ENCODE measurements at regions not wholly inside any gene's neighbourhood (a gene's known extent, or its start where the extent isn't known, plus 50 kb on each side); places are given as distances from the start of the nearest gene placed in this dataset.

- DNase-seq = no peak
Measured at GRCh38 chr10:118500477-118501104, 94.9 kb downstream of the PRLHR start.

GRCh38 chr10:118499186-118499585, 96.3 kb downstream of the PRLHR start:
- DNase-seq = no peak

- DNase-seq = no peak
Measured at GRCh38 chr10:118498623-118499022, 96.8 kb downstream of the PRLHR start.

GRCh38 chr10:118497227-118497626, 98.2 kb downstream of the PRLHR start:
- DNase-seq = no peak

- no peak for DNase-seq
Measured at GRCh38 chr10:118496525-118496924, 98.9 kb downstream of the PRLHR start.

DNA sequence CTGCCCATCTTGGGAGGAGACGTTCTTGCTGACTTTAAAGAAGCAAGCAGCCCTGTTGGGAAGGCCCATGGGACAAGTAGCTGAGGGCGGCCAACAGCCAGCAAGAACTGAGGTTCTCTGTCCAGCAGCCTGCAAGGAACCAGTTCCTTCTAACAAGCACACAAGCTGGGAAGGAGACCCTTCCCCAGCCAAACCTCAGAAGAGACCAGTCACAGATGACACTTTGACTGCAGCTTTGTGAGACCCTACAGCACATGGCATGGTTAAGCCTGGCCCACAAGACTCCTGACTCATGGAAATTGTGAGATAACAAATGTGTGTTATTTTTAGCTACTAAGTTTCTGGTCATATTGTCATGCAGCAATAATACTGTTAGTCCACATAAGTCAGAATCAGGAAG, 99.9 kb downstream of the PRLHR start:
- no peak for DNase-seq

GRCh38 chr10:118491055-118491454, 104.4 kb downstream of the PRLHR start:
- DNase-seq = no peak

- DNase-seq = no peak
Measured at GRCh38 chr10:118488710-118489497, 106.5 kb downstream of the PRLHR start.

- DNase-seq = no peak
Measured at GRCh38 chr10:118485641-118486040, 109.8 kb downstream of the PRLHR start.

DNA sequence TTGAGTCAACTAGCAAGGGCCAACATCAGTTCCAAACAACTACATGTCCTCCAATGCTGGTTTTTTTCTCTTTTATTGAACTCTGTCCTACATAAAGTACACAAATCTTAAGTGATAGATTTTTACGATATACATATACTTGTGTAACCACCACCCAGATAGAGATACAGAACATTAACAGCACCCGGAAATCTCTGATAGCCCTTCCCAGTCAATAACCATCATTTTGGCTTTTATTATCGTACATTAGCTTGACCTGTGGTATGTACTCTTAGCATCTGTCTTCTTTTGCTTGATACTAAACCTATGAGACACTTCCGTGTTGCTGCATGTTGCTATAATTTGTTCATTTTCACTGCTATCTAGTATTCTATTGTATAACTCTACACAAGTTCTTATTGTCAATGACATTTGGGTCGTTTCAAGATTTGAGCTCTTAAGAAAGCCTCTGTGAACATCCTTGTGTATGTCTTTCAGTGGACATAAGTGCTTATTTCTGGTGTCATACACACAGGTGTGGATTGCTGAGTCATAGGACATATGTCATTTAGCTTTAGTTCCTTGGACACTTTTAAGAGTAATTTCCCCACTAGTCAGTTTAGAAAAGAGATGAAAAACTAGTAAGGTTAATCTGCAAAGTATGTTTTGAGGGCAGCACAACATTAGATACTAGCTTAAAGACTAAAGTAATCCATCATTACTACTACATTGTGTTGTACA, 111.1 kb downstream of the PRLHR start:
- no peak for DNase-seq

- no peak for DNase-seq
Measured at GRCh38 chr10:118483496-118483895, 112.0 kb downstream of the PRLHR start.

- DNase-seq = no peak
Measured at GRCh38 chr10:118482393-118483331, 112.8 kb downstream of the PRLHR start.

- no peak for DNase-seq
Measured at GRCh38 chr10:118481871-118482270, 113.6 kb downstream of the PRLHR start.

GRCh38 chr10:118475214-118475613, 120.2 kb downstream of the PRLHR start:
- DNase-seq = no peak

DNA sequence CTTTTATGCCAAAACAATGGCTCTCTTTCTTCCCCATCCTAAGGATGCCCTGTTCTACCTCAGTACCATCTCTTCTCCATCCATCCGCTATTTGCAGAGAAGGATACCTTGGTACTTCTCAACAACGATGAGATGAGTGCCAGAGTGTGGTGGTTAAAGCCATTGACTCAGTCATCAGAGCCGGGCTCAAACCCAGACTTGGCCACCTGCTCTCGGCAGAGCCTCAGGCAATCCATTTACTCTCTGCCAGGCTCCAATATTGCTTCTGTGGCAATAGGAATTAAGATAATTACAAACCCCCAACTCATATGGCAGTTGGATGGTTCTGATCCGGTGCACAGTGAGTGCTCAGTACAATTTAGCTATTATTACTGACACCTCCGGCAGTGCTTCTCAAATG, 121.3 kb downstream of the PRLHR start:
- no peak for DNase-seq

DNA sequence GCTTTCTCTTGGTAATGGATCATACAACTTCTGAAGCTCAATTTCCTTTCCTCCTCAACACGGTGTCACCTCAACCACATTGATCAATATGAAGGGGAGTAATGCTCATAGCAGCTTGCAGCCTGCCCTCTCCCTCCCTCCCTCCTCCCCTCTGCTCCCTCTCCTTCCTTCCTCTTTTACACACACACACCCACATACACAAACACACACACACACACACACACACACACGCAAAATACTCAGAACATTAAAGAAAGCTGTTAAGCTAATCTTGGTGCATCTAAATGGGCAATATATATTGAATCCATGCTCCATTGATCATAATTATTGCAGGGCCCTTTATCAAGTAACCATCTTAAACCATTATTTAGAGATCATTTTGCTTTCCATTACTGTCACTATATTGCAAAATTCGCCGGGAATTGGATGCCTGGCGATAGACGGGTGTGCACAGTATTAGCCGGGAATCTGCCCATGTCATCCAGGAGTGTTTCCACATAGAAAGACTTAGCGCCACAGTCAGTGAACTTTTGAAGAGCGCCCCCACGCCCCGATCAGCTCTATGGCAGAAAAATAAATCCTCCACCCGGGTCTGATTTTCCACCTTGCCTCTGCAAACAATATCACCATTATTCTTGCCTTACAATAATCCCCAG, 122.0 kb downstream of the PRLHR start:
- DNase-seq = no peak

- no peak for DNase-seq
Measured at GRCh38 chr10:118472415-118473304, 122.8 kb downstream of the PRLHR start.

DNA sequence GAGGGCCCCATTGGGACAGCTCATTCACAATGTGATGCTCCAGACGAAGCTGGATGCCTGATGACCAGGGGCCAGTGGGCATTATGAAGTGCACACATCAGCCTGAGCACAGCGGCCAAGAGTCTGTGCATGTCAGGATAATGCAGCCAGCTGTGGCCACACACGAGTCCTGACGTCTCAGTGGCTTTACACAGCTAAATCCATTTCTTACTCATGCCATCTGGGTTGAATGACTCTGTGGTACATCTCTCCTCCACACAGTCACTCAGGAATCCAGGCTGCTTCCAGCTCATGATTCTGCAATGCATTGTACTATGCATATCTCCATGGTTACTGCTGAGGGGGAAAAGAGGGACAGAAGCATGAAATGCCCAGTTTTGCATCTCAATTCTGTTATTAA, 123.6 kb downstream of the PRLHR start:
- no peak for DNase-seq

- DNase-seq = no peak
Measured at GRCh38 chr10:118470470-118470869, 125.0 kb downstream of the PRLHR start.

- DNase-seq = no peak
Measured at GRCh38 chr10:118467200-118467599, 125.1 kb upstream of the FAM204A start.

- no peak for DNase-seq
Measured at GRCh38 chr10:118465300-118465874, 123.3 kb upstream of the FAM204A start.

Data from stimulated activated CD4-positive, alpha-beta T cell treated with anti-CD3 and anti-CD28 coated beads, Interleukin-15, amount 100 ng/mL, for 24 hours (primary cell).